GM21576 (cell line): ENCODE measurements at regions not wholly inside any gene's neighbourhood (a gene's known extent, or its start where the extent isn't known, plus 50 kb on each side); places are given as distances from the start of the nearest gene placed in this dataset.

ENCODE experiments used
- ATAC-seq: cut with Tn5 transposase; IDR thresholded peaks from one replicate; pipeline ENCODE4 v1.9.1; 2021; ENCODE audit warnings: mild to moderate bottlenecking, moderate library complexity; ENCODE audit not compliant: unreplicated experiment

- ATAC-seq = no peak
These were observed 229.7 kb downstream of the MAFB start for GRCh38 chr20:40459299-40459698.

- no peak for ATAC-seq
These were observed 231.6 kb downstream of the MAFB start for GRCh38 chr20:40457404-40457803.

- no peak for ATAC-seq
These were observed 236.3 kb downstream of the MAFB start for GRCh38 chr20:40452758-40453157.

- ATAC-seq = no peak
These were observed 237.5 kb downstream of the MAFB start for GRCh38 chr20:40451552-40451951.

GRCh38 chr20:40449974-40450616 lies 238.9 kb downstream of the MAFB start:
- no peak for ATAC-seq

GRCh38 chr20:40449144-40449690 lies 239.8 kb downstream of the MAFB start:
- no peak for ATAC-seq

- ATAC-seq = no peak
These were observed 242.1 kb downstream of the MAFB start for GRCh38 chr20:40446888-40447287.

- ATAC-seq = no peak
These were observed 244.5 kb downstream of the MAFB start for GRCh38 chr20:40444516-40444915.

- no peak for ATAC-seq
These were observed 245.3 kb downstream of the MAFB start for GRCh38 chr20:40443753-40444152.

GRCh38 chr20:40442181-40442963 lies 246.7 kb downstream of the MAFB start:
- ATAC-seq = no peak

- ATAC-seq = no peak
These were observed 247.3 kb downstream of the MAFB start for GRCh38 chr20:40441771-40442170.

GRCh38 chr20:40438161-40438830 lies 250.7 kb downstream of the MAFB start:
- no peak for ATAC-seq

- no peak for ATAC-seq
These were observed 253.0 kb downstream of the MAFB start for GRCh38 chr20:40436011-40436410.

- no peak for ATAC-seq
These were observed 253.7 kb downstream of the MAFB start for GRCh38 chr20:40435146-40435895.

GRCh38 chr20:40434122-40434521 lies 254.9 kb downstream of the MAFB start:
- ATAC-seq = no peak

- no peak for ATAC-seq
These were observed 255.6 kb downstream of the MAFB start for GRCh38 chr20:40433341-40433861.

- no peak for ATAC-seq
These were observed 257.4 kb downstream of the MAFB start for GRCh38 chr20:40431611-40432010.

- ATAC-seq = no peak
These were observed 257.9 kb downstream of the MAFB start for GRCh38 chr20:40431112-40431511.

- ATAC-seq = no peak
These were observed 262.0 kb downstream of the MAFB start for GRCh38 chr20:40427026-40427425.

GRCh38 chr20:40424695-40425094 lies 264.3 kb downstream of the MAFB start:
- no peak for ATAC-seq

GRCh38 chr20:40422656-40423055 lies 266.4 kb downstream of the MAFB start:
- no peak for ATAC-seq
